Left ventricle myocardium inferior (tissue), 1 donor: ENCODE measurements at regions not wholly inside any gene's neighbourhood (a gene's known extent, or its start where the extent isn't known, plus 50 kb on each side); places are given as distances from the start of the nearest gene placed in this dataset.

Experiments
- DNase-seq: peaks from one replicate; pipeline ENCODE4 v3.0.0-alpha.2; 2020
- H3K27ac ChIP-seq: fragments of 200-600 bp; replicated peaks from 2 replicates; pipeline ENCODE4 v1.8.0; 2021
- H3K27me3 ChIP-seq: fragments of 200-600 bp; 2 replicates; pipeline ENCODE4 v1.8.0; 2021; ENCODE audit warnings: low read depth
- H3K36me3 ChIP-seq: fragments of 200-600 bp; 2 replicates; pipeline ENCODE4 v1.8.0; 2021
- H3K4me1 ChIP-seq: fragments of 200-600 bp; 2 replicates; pipeline ENCODE4 v1.8.0; 2021
- H3K4me3 ChIP-seq: fragments of 200-600 bp; 2 replicates; pipeline ENCODE4 v1.8.0; 2021; ENCODE audit warnings: mild to moderate bottlenecking, moderate library complexity
- H3K9me3 ChIP-seq: fragments of 200-600 bp; replicated peaks from 2 replicates; pipeline ENCODE4 v1.8.0; 2021
- CTCF ChIP-seq: fragments of 200-600 bp; IDR thresholded peaks from 2 replicates; pipeline ENCODE4 v1.8.0; 2021; ENCODE audit warnings: antibody characterized with exemption, mild to moderate bottlenecking, borderline replicate concordance
- intact Hi-C: fragments of 100-400 bp; cut with micrococcal nuclease; formaldehyde crosslinking; loops from one replicate; pipeline ENCODE4 v1.11.0; 2022
- donor health status: DM: no; HTN: yes; CAD: no; lungs with severe emphysema.

- DNase-seq = no peak
- TF ChIP-seq CTCF = no peak
- peaks cover 13% of the 10 kb centered on the region for H3K9me3 ChIP-seq
- no peak overlapping the region for H3K4me3 ChIP-seq
- peaks cover 16% of the 10 kb centered on the region for H3K4me1 ChIP-seq
- H3K27ac ChIP-seq = no peak overlapping the region
- no peaks in the 10 kb centered on the region for H3K27me3 ChIP-seq
- intact Hi-C loops = no loop called here
- no peaks in the 10 kb centered on the region for H3K36me3 ChIP-seq
Measured at GRCh38 chr9:13721481-13722235, 442.2 kb upstream of the MPDZ start.

DNA sequence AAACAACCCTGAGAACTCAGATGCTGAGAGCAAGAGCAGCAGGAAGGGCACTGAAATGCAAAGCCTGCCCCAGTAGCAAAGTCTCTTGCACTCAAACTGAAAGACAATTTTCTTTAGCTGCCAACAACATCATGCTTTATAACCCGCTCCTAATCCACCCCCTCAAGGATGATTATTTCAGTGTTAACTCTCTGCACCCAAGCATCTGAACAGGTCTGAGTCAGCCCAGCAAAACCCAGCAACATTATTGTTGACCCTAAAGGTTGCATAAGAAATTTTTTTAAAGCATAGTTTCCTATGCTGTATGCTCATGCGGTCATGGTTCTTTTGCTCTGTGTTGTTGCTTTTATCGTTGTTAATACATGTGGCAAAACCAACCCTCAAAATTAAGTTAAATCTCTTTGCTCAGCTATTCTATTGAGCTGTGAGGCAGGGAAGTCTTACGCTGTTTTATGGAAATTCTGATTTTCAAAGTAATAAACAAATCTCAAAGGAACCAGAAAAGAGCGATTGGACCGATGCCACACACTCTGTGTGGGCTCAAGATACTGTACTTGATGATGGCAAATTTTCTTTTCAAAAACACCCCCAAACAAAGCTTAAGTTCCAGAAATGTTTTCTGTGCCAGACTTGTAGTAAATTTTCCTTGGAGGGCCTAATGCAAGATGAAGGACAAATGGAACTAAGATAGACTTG, 440.6 kb upstream of the MPDZ start:
- Histone ChIP-seq H3K27ac (no peak overlapping the region), H3K9me3 (peaks cover 13% of the 10 kb centered on the region), H3K36me3 (no peaks in the 10 kb centered on the region), H3K4me1 (peaks cover 31% of the 10 kb centered on the region), H3K27me3 (no peaks in the 10 kb centered on the region), H3K4me3 (no peak overlapping the region)
- no peak for TF ChIP-seq CTCF
- DNase-seq = no peak
- intact Hi-C loops = loop anchor here (10.0 kb wide), 1 partner anchor 175 kb away; no protein-coding TSS in a partner anchor

DNA sequence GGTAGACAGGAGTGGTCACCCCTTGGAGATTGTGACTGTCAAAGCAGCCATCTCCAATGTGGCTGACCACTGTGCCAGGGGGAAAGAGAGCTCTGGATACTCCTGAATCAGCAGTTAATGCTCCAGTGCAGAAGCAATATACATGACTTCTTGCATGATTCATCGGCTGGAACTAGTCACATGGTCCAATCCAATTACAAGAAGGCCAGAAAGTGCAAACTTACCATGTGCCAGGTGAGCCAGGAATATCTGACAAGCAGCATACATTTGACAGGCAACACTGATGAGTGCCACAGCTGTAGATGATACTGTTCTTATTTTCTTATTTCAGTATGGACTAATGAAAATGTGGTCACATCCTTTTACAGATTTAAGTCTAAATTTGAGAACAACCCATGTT, 440.0 kb upstream of the MPDZ start:
- no peak overlapping the region for H3K4me3 ChIP-seq
- no peaks in the 10 kb centered on the region for H3K36me3 ChIP-seq
- no peak for DNase-seq
- no peak overlapping the region for H3K27ac ChIP-seq
- no peak for TF ChIP-seq CTCF
- no peaks in the 10 kb centered on the region for H3K27me3 ChIP-seq
- peaks cover 13% of the 10 kb centered on the region for H3K9me3 ChIP-seq
- intact Hi-C loops = loop anchor here (10.0 kb wide), 1 partner anchor 175 kb away; no protein-coding TSS in a partner anchor
- H3K4me1 ChIP-seq = peaks cover 31% of the 10 kb centered on the region

DNA sequence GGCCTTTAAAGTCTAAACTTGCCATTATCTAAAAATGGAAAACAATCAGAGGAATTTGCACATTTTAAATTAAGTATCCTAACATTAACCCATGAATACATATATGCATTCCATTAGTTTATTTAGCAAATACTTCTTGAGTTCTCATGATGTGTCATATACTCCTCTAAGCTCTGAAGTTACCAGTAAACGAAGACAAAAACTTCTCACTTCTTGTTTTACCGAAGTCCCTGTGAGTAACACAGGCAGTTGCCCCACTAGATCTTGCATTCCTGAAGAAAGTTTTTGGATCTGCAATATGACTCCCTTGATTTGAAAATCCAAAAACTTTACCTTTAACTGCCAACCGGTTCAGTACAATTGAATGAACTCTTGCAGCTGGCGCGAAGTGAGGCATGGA, 439.0 kb upstream of the MPDZ start:
- TF ChIP-seq CTCF = no peak
- Histone ChIP-seq H3K27ac (no peak overlapping the region), H3K4me1 (peaks cover 31% of the 10 kb centered on the region), H3K27me3 (no peaks in the 10 kb centered on the region), H3K4me3 (no peak overlapping the region), H3K9me3 (peaks cover 13% of the 10 kb centered on the region), H3K36me3 (no peaks in the 10 kb centered on the region)
- no peak for DNase-seq
- intact Hi-C loops = loop anchor here (10.0 kb wide), 1 partner anchor 176 kb away; no protein-coding TSS in a partner anchor

GRCh38 chr9:13718086-13718485, 438.6 kb upstream of the MPDZ start:
- no peak for DNase-seq
- Histone ChIP-seq H3K9me3 (peaks cover 13% of the 10 kb centered on the region), H3K36me3 (no peaks in the 10 kb centered on the region), H3K27ac (peak overlapping the region; percentile 31), H3K4me3 (no peak overlapping the region), H3K27me3 (no peaks in the 10 kb centered on the region), H3K4me1 (peaks cover 31% of the 10 kb centered on the region)
- intact Hi-C loops = loop anchor here (10.0 kb wide), 1 partner anchor 177 kb away; no protein-coding TSS in a partner anchor
- TF ChIP-seq CTCF = no peak
